ENCODE measurements at regions not wholly inside any gene's neighbourhood (a gene's known extent, or its start where the extent isn't known, plus 50 kb on each side); places are given as distances from the start of the nearest gene placed in this dataset.

GRCh38 chrX:97938706-97939105 is 1055.0 kb downstream of the RPA4 start:
- in situ Hi-C loops (cut with MboI; ENCODE audit: low sequenced_read_pairs) = no loop called here
- DNase-seq = no peak
- no peak overlapping the region for H2AK9ac ChIP-seq (replicated peaks; ENCODE audit: low read depth, low read length, poor library complexity)
- no peak overlapping the region for H2BK120ac ChIP-seq (ENCODE audit: low read depth, low read length)
- H3K4me3 ChIP-seq (ENCODE audit: insufficient read depth, low read depth, low read length) = no peak overlapping the region
- no peaks in the 10 kb centered on the region for H3K9me1 ChIP-seq (ENCODE audit: insufficient read depth, low read length)
- H4K8ac ChIP-seq (ENCODE audit: low read depth in 2 of 2, low read length in 2 of 2) = no peak overlapping the region
- H3K4ac ChIP-seq (ENCODE audit: low read depth, low read length) = no peak overlapping the region
- no peaks in the 10 kb centered on the region for H4K20me1 ChIP-seq (ENCODE audit: insufficient read depth, low read length)
- no peaks in the 10 kb centered on the region for H3K4me1 ChIP-seq (ENCODE audit: control insufficient read depth, insufficient read depth, low read length)
- no peak overlapping the region for H3K56ac ChIP-seq (ENCODE audit: extremely low read depth, insufficient read depth, low read length)
- no peak overlapping the region for H3K9ac ChIP-seq (ENCODE audit: low read depth, low read length)
- H3K23ac ChIP-seq (ENCODE audit: low read depth, low read length) = no peak overlapping the region
- no peak overlapping the region for H2AFZ ChIP-seq (replicated peaks; ENCODE audit: low read length, poor library complexity)
- H2BK5ac ChIP-seq (ENCODE audit: low read depth, low read length, poor library complexity, severe bottlenecking) = no peak overlapping the region
- dilution Hi-C loops (cut with HindIII; ENCODE audit: low sequenced_read_pairs, unreplicated experiment) = no loop called here
- POLR2A ChIA-PET (ENCODE audit: unreplicated experiment) = no interaction called here
- no peaks in the 10 kb centered on the region for H3K79me1 ChIP-seq (ENCODE audit: low read depth in 1 of 2, low read length in 2 of 2)
- H3K36me3 ChIP-seq (ENCODE audit: control insufficient read depth, insufficient read depth, low read length) = no peaks in the 10 kb centered on the region
- no peak overlapping the region for H3K27ac ChIP-seq (ENCODE audit: insufficient read depth, low read length)
- no CpG with 5 or more reads among the region's 1 CpG for WGBS, 2 experiments (ENCODE audit: extremely low coverage in 2 of 2, insufficient read length in 1 of 2)
- no peaks in the 10 kb centered on the region for H3K9me3 ChIP-seq (ENCODE audit: control insufficient read depth, insufficient read depth, low read length)
- no peak overlapping the region for H2BK15ac ChIP-seq (ENCODE audit: low read depth, low read length)
- no peak overlapping the region for H3K4me2 ChIP-seq (ENCODE audit: low read depth, low read length)
- intact Hi-C loops (cut with micrococcal nuclease) = no loop called here
- no peak overlapping the region for H3K14ac ChIP-seq (replicated peaks; ENCODE audit: low read depth, low read length)
- no peak overlapping the region for H4K5ac ChIP-seq (ENCODE audit: low read depth, low read length)
- no peak overlapping the region for H3K18ac ChIP-seq (ENCODE audit: low read depth, low read length)
- no peak overlapping the region for H4K91ac ChIP-seq (ENCODE audit: insufficient read depth, low read depth, low read length)
- H3K27me3 ChIP-seq (ENCODE audit: control insufficient read depth, insufficient read depth, low read length) = no peaks in the 10 kb centered on the region
- H2BK20ac ChIP-seq (ENCODE audit: low read depth, low read length) = no peak overlapping the region
- no peak overlapping the region for H2AK5ac ChIP-seq (ENCODE audit: low read depth, low read length)
- no peak for ATAC-seq (ENCODE audit: low read depth)
- no peak for TF ChIP-seq RCOR1 (IDR thresholded peaks at IDR 0.05; ENCODE audit: insufficient replicate concordance, low read length)
- no peak for TF ChIP-seq SMC3 (IDR thresholded peaks at IDR 0.05; ENCODE audit: low read depth, low read length)
- no peak for TF ChIP-seq CEBPB (IDR thresholded peaks at IDR 0.05; ENCODE audit: low read depth, low read length)
- no peak for TF ChIP-seq ELK1 (IDR thresholded peaks at IDR 0.05; ENCODE audit: borderline replicate concordance, low read depth, low read length)
- TF ChIP-seq CHD1 (IDR thresholded peaks at IDR 0.05; ENCODE audit: low read depth, low read length) = no peak
- TF ChIP-seq MAZ (IDR thresholded peaks at IDR 0.05; ENCODE audit: borderline replicate concordance, low read depth, low read length) = no peak
- no peak for TF ChIP-seq CTCF (conservative IDR thresholded peaks at IDR 0.05; ENCODE audit: low read depth, low read length)
- no peak for TF ChIP-seq RFX5 (IDR thresholded peaks at IDR 0.05; ENCODE audit: low read depth, low read length)
- TF ChIP-seq MXI1 (IDR thresholded peaks at IDR 0.05; ENCODE audit: borderline replicate concordance, low read depth, low read length) = no peak
- no peak for TF ChIP-seq BHLHE40 (IDR thresholded peaks at IDR 0.05; ENCODE audit: low read depth, low read length)
- no peak for TF ChIP-seq RAD21 (IDR thresholded peaks at IDR 0.05; ENCODE audit: low read length)
- no TSS peak for BruUV-seq (replicated peaks)
- CTCF ChIA-PET = interaction anchor here (0.7 kb wide), 1 partner anchor 57 kb away, joined by 3 read pairs; no protein-coding TSS in a partner anchor
